Breast epithelium (tissue), 4 donors: ENCODE measurements at regions not wholly inside any gene's neighbourhood (a gene's known extent, or its start where the extent isn't known, plus 50 kb on each side); places are given as distances from the start of the nearest gene placed in this dataset.

Source experiments
- DNase-seq, 2 donors: peaks; one replicate each; pipeline ENCODE4 v3.0.0-alpha.2; 2019; ENCODE audit warnings: low spot score in 2 of 2
- H3K27ac ChIP-seq, 2 donors: fragments of 200-600 bp; sonication (generic) in 1 of 2; one replicate each; pipeline ENCODE4 v1.5.1; 2016 to 2019; ENCODE audit warnings: mild to moderate bottlenecking in 1 of 2
- H3K27me3 ChIP-seq, 2 donors: fragments of 200-600 bp; sonication (generic) in 1 of 2; one replicate each; pipeline versions ENCODE4 v1.5.1 to v1.6.0; 2017 to 2019; ENCODE audit warnings: control low read depth in 1 of 2, mild to moderate bottlenecking in 1 of 2
- H3K36me3 ChIP-seq: fragments of 200-600 bp; one replicate; pipeline ENCODE4 v1.5.1; 2019
- H3K4me1 ChIP-seq, 2 donors: fragments of 200-600 bp; sonication (generic); one replicate each; pipeline ENCODE4 v1.5.1; 2016 to 2019; ENCODE audit warnings: control low read depth in 1 of 2
- H3K4me3 ChIP-seq, 3 donors: fragments of 200-600 bp; sonication (generic); 1 replicate in 2 of 3; 2 replicates in 1 of 3; pipeline ENCODE4 v1.5.1; 2016 to 2019; ENCODE audit warnings: mild to moderate bottlenecking in 3 of 3, moderate library complexity in 2 of 3
- H3K9me3 ChIP-seq, 2 donors: fragments of 200-600 bp; sonication (generic) in 1 of 2; one replicate each; pipeline ENCODE4 v1.5.1; 2016 to 2019; ENCODE audit warnings: control low read depth in 1 of 2
- CTCF ChIP-seq, 3 donors: fragments of 450-650 bp; IDR thresholded peaks; one replicate each; pipeline ENCODE4 v1.5.1; 2016 to 2017; ENCODE audit warnings: antibody characterized with exemption in 3 of 3, mild to moderate bottlenecking in 3 of 3, moderate library complexity in 3 of 3
- POLR2A ChIP-seq: fragments of 450-650 bp; IDR thresholded peaks from one replicate; pipeline ENCODE4 v1.6.1; 2016; ENCODE audit warnings: antibody characterized with exemption, mild to moderate bottlenecking, moderate library complexity
- POLR2AphosphoS5 ChIP-seq, 3 donors: sonication (generic); formaldehyde crosslinking; IDR thresholded peaks; one replicate each; pipeline ENCODE4 v1.6.1; 2017; ENCODE audit warnings: antibody characterized with exemption in 3 of 3
- intact Hi-C: fragments of 100-400 bp; cut with DNase I; formaldehyde crosslinking; loops from one replicate; pipeline ENCODE4 v1.15.1; 2023; ENCODE audit warnings: low total_unique reads

- Histone ChIP-seq H3K9me3 (no peaks in the 10 kb centered on the region), H3K4me1 (no peaks in the 10 kb centered on the region), H3K27ac (no peak overlapping the region), H3K36me3 (no peaks in the 10 kb centered on the region), H3K27me3 (no peaks in the 10 kb centered on the region), H3K4me3 (no peak overlapping the region)
- DNase-seq, result no peak
- TF ChIP-seq POLR2AphosphoS5 (IDR thresholded peaks at IDR 0.05) (no peak), CTCF (IDR thresholded peaks at IDR 0.05) (no peak), POLR2A (no peak)
- intact Hi-C loops, result no loop called here
These were observed 1598.5 kb downstream of the LRRC4C start for GRCh38 chr11:39860931-39861330.

DNA sequence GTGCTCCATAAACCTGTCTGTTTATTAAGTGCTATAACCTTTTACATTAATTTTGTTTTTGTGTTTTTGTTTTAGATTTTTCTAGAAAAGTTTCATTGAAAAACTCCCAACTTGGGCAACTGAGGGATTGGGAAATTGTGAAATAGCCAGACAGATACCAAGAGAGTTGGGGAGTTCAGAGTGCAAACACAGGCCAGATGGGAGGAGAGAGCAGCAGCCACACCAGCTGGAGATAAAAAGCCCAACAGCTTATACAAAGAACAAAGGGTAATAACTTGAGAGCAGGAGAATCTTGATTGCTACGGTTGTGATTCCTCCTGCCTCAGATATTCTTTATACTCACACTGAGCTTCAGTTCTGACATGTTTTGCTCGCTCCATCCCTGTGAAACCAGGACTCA, 1642.2 kb downstream of the LRRC4C start:
- TF ChIP-seq POLR2AphosphoS5 (IDR thresholded peaks at IDR 0.05) (no peak), POLR2A (no peak)
- no peak for DNase-seq
- no peak overlapping the region for H3K27ac ChIP-seq

DNA sequence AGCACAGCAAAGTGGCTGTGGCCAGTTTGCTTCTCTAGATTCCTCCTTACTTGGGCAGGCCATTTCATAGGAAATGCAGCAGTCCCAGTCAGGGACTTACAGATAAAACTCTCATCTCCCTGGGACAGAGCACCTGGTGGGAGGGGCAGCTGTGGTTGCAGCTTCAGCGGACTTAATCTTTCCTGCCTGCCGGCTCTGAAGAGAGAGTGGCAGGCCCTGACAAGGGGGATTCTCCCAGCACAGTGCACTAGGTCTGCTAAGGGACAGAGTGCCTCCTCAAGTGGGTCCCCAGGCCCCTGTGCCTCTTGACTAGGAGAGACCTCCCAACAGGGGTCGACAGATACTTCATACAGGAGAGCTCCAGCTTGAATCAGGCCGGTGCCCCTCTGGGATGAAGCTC, 1649.1 kb downstream of the LRRC4C start:
- intact Hi-C loops, result no loop called here
- no peak for TF ChIP-seq POLR2A
- TF ChIP-seq CTCF (IDR thresholded peaks at IDR 0.05), result no peak
- TF ChIP-seq POLR2AphosphoS5 (IDR thresholded peaks at IDR 0.05), result no peak
- Histone ChIP-seq H3K27me3 (no peaks in the 10 kb centered on the region), H3K4me1 (no peaks in the 10 kb centered on the region), H3K36me3 (no peaks in the 10 kb centered on the region), H3K27ac (no peak overlapping the region), H3K9me3 (peaks cover 3 to 16% of the 10 kb centered on the region in 2 donors), H3K4me3 (no peak overlapping the region)
- no peak for DNase-seq

More for the DNA sequence above, 1642.2 kb downstream of the LRRC4C start:
- H3K36me3 ChIP-seq, result no peaks in the 10 kb centered on the region
- no peaks in the 10 kb centered on the region for H3K27me3 ChIP-seq
- intact Hi-C loops, result no loop called here
- no peak overlapping the region for H3K4me3 ChIP-seq
- no peaks in the 10 kb centered on the region for H3K4me1 ChIP-seq
- peaks cover 7 to 24% of the 10 kb centered on the region in 2 donors for H3K9me3 ChIP-seq

DNA sequence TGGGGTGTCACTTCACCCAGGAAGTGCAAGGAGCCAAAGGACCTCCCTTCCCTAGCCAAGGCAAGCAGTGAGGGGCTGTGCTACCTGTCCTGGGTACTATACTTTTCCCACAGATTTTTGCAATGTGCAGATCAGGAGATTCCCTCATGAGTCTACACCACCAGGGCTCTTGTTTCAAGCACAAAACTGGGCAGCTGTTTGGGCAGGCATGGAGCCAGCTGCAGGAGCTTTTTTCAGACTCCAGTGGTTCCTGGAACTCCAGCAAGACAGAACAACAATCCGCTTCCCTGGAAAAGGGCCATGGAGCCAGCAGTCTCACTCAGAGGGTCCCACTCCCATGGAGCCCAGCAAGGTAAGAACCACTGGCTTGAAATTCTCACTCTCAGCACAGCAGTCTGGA, 1649.6 kb downstream of the LRRC4C start:
- Histone ChIP-seq H3K9me3 (peaks cover 3 to 16% of the 10 kb centered on the region in 2 donors), H3K27ac (no peak overlapping the region), H3K36me3 (no peaks in the 10 kb centered on the region), H3K4me3 (no peak overlapping the region), H3K27me3 (no peaks in the 10 kb centered on the region), H3K4me1 (no peaks in the 10 kb centered on the region)
- TF ChIP-seq POLR2AphosphoS5 (IDR thresholded peaks at IDR 0.05), result no peak
- TF ChIP-seq POLR2A, result no peak
- TF ChIP-seq CTCF (IDR thresholded peaks at IDR 0.05), result no peak
- DNase-seq, result no peak
- intact Hi-C loops, result no loop called here

GRCh38 chr11:39807904-39808303, 1651.5 kb downstream of the LRRC4C start:
- no peaks in the 10 kb centered on the region for H3K27me3 ChIP-seq
- no peak overlapping the region for H3K27ac ChIP-seq
- H3K9me3 ChIP-seq, result peaks cover 3 to 12% of the 10 kb centered on the region in 2 donors
- intact Hi-C loops, result no loop called here
- H3K4me3 ChIP-seq, result no peak overlapping the region
- DNase-seq, result no peak
- no peaks in the 10 kb centered on the region for H3K36me3 ChIP-seq
- no peaks in the 10 kb centered on the region for H3K4me1 ChIP-seq
- TF ChIP-seq POLR2A, result no peak

DNA sequence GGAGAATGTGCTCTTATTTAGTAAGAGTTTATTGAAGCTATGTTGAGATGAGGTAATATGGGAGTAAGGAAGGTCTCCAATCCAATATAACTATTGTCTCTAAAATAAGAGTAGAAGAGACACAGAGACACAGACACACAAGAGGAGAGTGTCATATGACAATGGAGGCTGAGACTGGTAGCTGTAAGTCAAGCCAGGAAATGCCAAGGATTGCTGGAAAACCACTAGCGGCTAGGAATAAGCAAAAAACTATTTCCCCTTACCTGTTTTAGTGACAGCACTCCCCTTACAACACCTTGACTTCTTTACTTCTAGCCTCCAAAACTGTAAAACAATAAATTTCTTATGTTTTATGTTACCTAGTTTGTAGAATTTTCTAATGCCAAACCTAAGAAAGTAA, 1652.8 kb downstream of the LRRC4C start:
- no peak for DNase-seq
- Histone ChIP-seq H3K27ac (no peak overlapping the region), H3K4me1 (no peaks in the 10 kb centered on the region), H3K9me3 (no peaks in the 10 kb centered on the region), H3K36me3 (no peaks in the 10 kb centered on the region), H3K4me3 (no peak overlapping the region), H3K27me3 (no peaks in the 10 kb centered on the region)
- no peak for TF ChIP-seq POLR2AphosphoS5 (IDR thresholded peaks at IDR 0.05)
- TF ChIP-seq CTCF (IDR thresholded peaks at IDR 0.05), result no peak
- TF ChIP-seq POLR2A, result no peak
- intact Hi-C loops, result no loop called here
